Keratinocyte (primary cell): ENCODE measurements at regions not wholly inside any gene's neighbourhood (a gene's known extent, or its start where the extent isn't known, plus 50 kb on each side); places are given as distances from the start of the nearest gene placed in this dataset.

Source experiments
- CTCF ChIP-seq, 3 experiments: IDR thresholded peaks in 1 of 3; conservative IDR thresholded peaks in 1 of 3; optimal IDR thresholded peaks in 1 of 3; 2 replicates in 2 of 3; 3 replicates in 1 of 3; pipeline versions ENCODE3 to v1.5.1; 2011; ENCODE audit warnings: low read length in 3 of 3, mild to moderate bottlenecking in 3 of 3, moderate library complexity in 2 of 3, control low read depth in 1 of 3, inconsistent platforms in 1 of 3; ENCODE audit not compliant: insufficient read depth in 2 of 3; ENCODE audit errors: extremely low read depth in 1 of 3
- EZH2 ChIP-seq: IDR thresholded peaks from one replicate; pipeline ENCODE4 v1.6.1; 2012; ENCODE audit warnings: inconsistent platforms, mild to moderate bottlenecking, low read length, moderate library complexity

- TF ChIP-seq CTCF (optimal IDR thresholded peaks at IDR 0.05 in 1 of 3, IDR thresholded peaks at IDR 0.05 in 1 of 3, conservative IDR thresholded peaks at IDR 0.05 in 1 of 3; ENCODE audit: extremely low read depth in 1 of 3, insufficient read depth in 2 of 3, low read length in 3 of 3) (no peak), EZH2 (no peak)
Observed at GRCh38 chr18:56030060-56030459, 442.1 kb upstream of the TCF4 start.
